Glutamatergic neuron (in vitro differentiated cells): ENCODE measurements at regions not wholly inside any gene's neighbourhood (a gene's known extent, or its start where the extent isn't known, plus 50 kb on each side); places are given as distances from the start of the nearest gene placed in this dataset.

Source experiments
- DNase-seq: peaks from one replicate; pipeline ENCODE4 v3.0.0; 2022
- H3K27ac Mint-ChIP-seq: one replicate; pipeline ENCODE4 v1.8.0; 2020; ENCODE audit warnings: mild to moderate bottlenecking, mixed read lengths, inconsistent platforms; ENCODE audit not compliant: unreplicated experiment
- H3K27me3 Mint-ChIP-seq: one replicate; pipeline ENCODE4 v1.8.0; 2020; ENCODE audit warnings: mild to moderate bottlenecking, moderate library complexity, mixed read lengths, inconsistent platforms; ENCODE audit not compliant: unreplicated experiment
- H3K36me3 Mint-ChIP-seq: one replicate; pipeline ENCODE4 v1.8.0; 2020; ENCODE audit warnings: mild to moderate bottlenecking, mixed read lengths, inconsistent platforms; ENCODE audit not compliant: unreplicated experiment
- H3K4me1 Mint-ChIP-seq: one replicate; pipeline ENCODE4 v1.8.0; 2020; ENCODE audit warnings: mild to moderate bottlenecking, low read depth, mixed read lengths, inconsistent platforms; ENCODE audit not compliant: unreplicated experiment
- H3K4me3 Mint-ChIP-seq: one replicate; pipeline ENCODE4 v1.8.0; 2020; ENCODE audit warnings: mild to moderate bottlenecking, mixed read lengths, inconsistent platforms; ENCODE audit not compliant: unreplicated experiment
- H3K9me3 Mint-ChIP-seq: one replicate; pipeline ENCODE4 v1.8.0; 2020; ENCODE audit warnings: mild to moderate bottlenecking, moderate library complexity, mixed read lengths, inconsistent platforms; ENCODE audit not compliant: unreplicated experiment
- TF ChIP-seq, protein P1 (sequence below): fragments of 200-600 bp; sonication (generic); IDR thresholded peaks from one replicate; pipeline ENCODE4 v1.5.0; 2021; ENCODE audit not compliant: partially characterized antibody, unreplicated experiment

DNA sequence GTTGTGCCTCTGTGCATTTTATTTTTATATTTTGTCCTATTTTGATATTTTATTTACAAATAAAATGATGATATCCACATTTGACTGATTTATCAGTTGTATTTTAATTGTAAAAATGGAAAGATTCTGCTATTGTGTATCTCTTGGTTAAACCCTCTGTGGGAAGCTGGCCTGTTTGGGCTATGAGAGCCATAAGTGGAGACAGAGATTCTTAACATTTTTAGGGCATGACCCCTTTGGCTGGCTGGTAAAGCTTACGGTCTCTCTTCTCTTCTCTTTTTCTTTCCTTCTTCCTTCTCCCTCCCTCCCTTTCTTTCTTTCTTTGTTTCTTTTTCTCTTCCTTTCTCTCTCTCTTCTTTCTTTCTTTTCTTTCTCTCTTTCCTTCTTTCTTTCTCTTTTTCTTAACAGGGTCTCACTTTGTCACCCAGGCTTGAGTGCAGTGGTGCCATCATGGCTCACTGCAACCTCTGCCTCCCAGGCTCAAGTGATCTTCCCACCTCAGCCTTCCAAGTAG lies 172.3 kb upstream of the CDYL start:
- H3K4me3 Mint-ChIP-seq: no peak overlapping the region
- H3K27ac Mint-ChIP-seq: no peak overlapping the region
- H3K9me3 Mint-ChIP-seq: peaks cover 4% of the 10 kb centered on the region
- TF ChIP-seq, protein P1, sequence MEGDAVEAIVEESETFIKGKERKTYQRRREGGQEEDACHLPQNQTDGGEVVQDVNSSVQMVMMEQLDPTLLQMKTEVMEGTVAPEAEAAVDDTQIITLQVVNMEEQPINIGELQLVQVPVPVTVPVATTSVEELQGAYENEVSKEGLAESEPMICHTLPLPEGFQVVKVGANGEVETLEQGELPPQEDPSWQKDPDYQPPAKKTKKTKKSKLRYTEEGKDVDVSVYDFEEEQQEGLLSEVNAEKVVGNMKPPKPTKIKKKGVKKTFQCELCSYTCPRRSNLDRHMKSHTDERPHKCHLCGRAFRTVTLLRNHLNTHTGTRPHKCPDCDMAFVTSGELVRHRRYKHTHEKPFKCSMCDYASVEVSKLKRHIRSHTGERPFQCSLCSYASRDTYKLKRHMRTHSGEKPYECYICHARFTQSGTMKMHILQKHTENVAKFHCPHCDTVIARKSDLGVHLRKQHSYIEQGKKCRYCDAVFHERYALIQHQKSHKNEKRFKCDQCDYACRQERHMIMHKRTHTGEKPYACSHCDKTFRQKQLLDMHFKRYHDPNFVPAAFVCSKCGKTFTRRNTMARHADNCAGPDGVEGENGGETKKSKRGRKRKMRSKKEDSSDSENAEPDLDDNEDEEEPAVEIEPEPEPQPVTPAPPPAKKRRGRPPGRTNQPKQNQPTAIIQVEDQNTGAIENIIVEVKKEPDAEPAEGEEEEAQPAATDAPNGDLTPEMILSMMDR: no peak
- no peaks in the 10 kb centered on the region for H3K27me3 Mint-ChIP-seq
- no peak for DNase-seq
- peaks cover 12% of the 10 kb centered on the region for H3K36me3 Mint-ChIP-seq
- H3K4me1 Mint-ChIP-seq: peaks cover 18% of the 10 kb centered on the region

DNA sequence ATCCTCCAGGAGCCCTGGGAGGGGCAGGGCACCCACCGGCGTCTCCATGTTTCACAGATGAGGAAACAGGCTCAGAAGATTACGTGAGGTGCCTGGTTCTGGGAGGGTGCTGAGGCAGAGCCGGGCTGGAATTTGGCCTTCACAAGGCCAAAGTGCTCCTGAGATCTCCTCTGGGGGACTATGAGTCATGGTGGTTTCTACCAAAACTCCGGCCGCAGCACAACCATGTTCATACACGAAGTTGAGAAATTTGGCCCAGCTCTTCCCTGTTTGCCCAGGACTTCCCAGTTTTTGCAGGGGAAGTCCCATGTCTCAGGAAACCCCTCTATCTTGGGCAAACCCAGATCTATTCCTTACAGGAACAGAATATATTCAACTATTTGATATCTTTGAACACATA lies 172.9 kb upstream of the CDYL start:
- TF ChIP-seq, protein P1: no peak
- H3K27me3 Mint-ChIP-seq: no peaks in the 10 kb centered on the region
- H3K4me1 Mint-ChIP-seq: peaks cover 14% of the 10 kb centered on the region
- DNase-seq: no peak
- peaks cover 4% of the 10 kb centered on the region for H3K9me3 Mint-ChIP-seq
- H3K4me3 Mint-ChIP-seq: no peak overlapping the region
- no peak overlapping the region for H3K27ac Mint-ChIP-seq
- peaks cover 12% of the 10 kb centered on the region for H3K36me3 Mint-ChIP-seq

DNA sequence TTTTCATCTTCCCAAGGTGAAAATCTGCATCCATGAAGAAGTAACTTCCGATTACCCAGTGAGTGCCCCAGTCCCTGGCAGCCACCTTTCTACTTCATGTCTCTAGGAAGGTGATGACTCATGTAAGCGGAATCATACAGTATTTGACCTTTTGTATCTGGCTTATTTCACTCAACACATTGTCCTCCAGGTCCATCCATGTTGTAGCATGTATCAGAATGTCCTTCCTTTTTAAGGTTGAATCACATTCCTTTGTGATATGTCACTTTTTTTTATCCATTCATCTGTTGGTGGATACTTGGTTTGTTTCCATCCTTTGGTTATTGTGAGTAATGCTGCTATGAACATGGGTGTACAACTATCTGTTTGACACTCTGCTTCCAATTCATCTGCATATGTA lies 176.3 kb upstream of the CDYL start:
- H3K36me3 Mint-ChIP-seq: peaks cover 12% of the 10 kb centered on the region
- H3K27ac Mint-ChIP-seq: no peak overlapping the region
- H3K4me3 Mint-ChIP-seq: no peak overlapping the region
- H3K4me1 Mint-ChIP-seq: no peaks in the 10 kb centered on the region
- no peak for DNase-seq
- H3K27me3 Mint-ChIP-seq: no peaks in the 10 kb centered on the region
- TF ChIP-seq, protein P1: no peak
- no peaks in the 10 kb centered on the region for H3K9me3 Mint-ChIP-seq

DNA sequence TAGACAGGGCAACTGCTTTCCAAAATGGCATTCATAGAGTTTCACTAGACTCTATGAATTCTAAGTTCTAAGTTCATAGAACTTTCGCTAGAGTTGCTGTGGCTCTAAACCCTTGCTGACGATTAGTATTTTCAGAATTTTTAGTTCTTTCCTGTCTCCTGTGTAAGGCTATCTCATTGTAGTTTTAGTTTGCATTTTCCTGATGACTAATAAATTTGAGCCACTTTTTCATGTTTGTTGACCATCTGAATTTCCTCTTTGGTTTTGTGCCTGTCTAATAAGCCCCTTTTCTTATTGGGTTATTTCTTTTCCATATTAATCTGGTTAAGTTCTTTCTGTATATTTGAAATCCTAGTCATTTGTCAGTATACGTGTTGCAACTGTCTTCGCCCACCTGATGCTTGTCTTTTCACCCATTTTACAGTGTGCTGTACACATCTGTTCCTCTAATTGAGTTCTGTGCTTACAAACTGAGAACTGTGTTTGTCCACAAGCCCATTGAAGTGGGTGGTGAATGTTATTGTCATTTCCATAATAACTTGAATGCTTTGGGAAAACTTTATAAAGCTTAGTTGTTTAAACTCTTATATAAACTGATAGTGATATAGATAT lies 177.7 kb upstream of the CDYL start:
- Mint-ChIP-seq H3K4me3 (no peak overlapping the region), H3K9me3 (no peaks in the 10 kb centered on the region), H3K27me3 (no peaks in the 10 kb centered on the region), H3K27ac (no peak overlapping the region), H3K36me3 (peaks cover 12% of the 10 kb centered on the region), H3K4me1 (no peaks in the 10 kb centered on the region)
- DNase-seq: no peak
- TF ChIP-seq, protein P1: no peak

DNA sequence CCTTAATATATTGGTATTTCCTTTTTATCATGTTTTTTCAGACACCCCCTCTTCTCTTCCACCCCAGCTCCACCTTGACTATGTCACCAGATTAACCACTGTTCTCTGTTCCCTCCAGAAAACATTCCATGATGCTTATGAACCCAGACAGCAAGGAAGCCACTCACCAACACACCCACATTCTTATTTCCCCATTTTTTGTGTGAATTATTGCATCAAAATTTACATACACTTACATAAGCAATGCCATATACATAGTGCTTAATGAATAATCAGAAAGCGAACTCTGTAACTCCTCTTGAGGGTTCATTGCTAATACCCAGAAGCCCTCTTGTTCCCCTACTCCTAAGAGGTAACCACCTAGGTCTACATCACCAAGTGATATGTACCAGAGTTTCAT lies 182.3 kb upstream of the CDYL start:
- TF ChIP-seq, protein P1: no peak
- Mint-ChIP-seq H3K36me3 (no peaks in the 10 kb centered on the region), H3K4me3 (no peak overlapping the region), H3K9me3 (peaks cover 3% of the 10 kb centered on the region), H3K27ac (no peak overlapping the region), H3K27me3 (peaks cover 2% of the 10 kb centered on the region), H3K4me1 (no peaks in the 10 kb centered on the region)
- no peak for DNase-seq
